HCT116 (cell line): ENCODE measurements at regions not wholly inside any gene's neighbourhood (a gene's known extent, or its start where the extent isn't known, plus 50 kb on each side); places are given as distances from the start of the nearest gene placed in this dataset.

ENCODE experiments used
- ATAC-seq: fragments of 200-7000 bp; cut with Tn5 transposase; 2 replicates; pipeline ENCODE4 v1.9.1; 2020; ENCODE audit warnings: mild to moderate bottlenecking, moderate library complexity
- BruUV-seq: library from RNA; stranded (reverse); fragments of 400-500 nt; replicated peaks from 2 replicates; lab custom pipeline; 2021; lab: Mats Ljungman, UMichigan
- CTCF ChIA-PET: fragments of 300-600 bp; sonication (Branson Sonifier 250); formaldehyde crosslinking; loops from one replicate; lab custom pipeline; 2021; ENCODE audit warnings: antibody characterized with exemption; lab: Charles Lee
- POLR2A ChIA-PET: fragments of 300-600, 350-600 bp; sonication (Branson Sonifier 250); formaldehyde crosslinking; loops from one replicate; lab custom pipeline; 2021; ENCODE audit warnings: antibody characterized with exemption; lab: Charles Lee
- RAD21 ChIA-PET, 2 experiments: fragments of 300-600 bp; sonication (Branson Sonifier 250); formaldehyde crosslinking; loops; one replicate each; lab custom pipeline; 2023; ENCODE audit warnings: low total read pairs in 2 of 2; ENCODE audit not compliant: uncharacterized antibody in 2 of 2, unreplicated experiment in 2 of 2, low non-redundant PET in 1 of 2; lab: Charles Lee
- DNase-seq: peaks from one replicate; pipeline ENCODE4 v3.0.0-alpha.2; 2010; ENCODE audit warnings: low read depth, low spot score
- H2AFZ ChIP-seq: fragments of 200-600 bp; shearing (Covaris generic), sonication (generic); 2 replicates; pipeline ENCODE4 v1.6.1; 2017; ENCODE audit warnings: low read depth, mixed run types, mixed read lengths, antibody characterized with exemption, low read length; ENCODE audit not compliant: poor library complexity, severe bottlenecking
- H3K27ac ChIP-seq: 2 replicates; pipeline ENCODE4 v1.5.1; 2012; ENCODE audit warnings: low read depth, low read length
- H3K27me3 ChIP-seq: fragments of 200-600 bp; sonication (generic); 2 replicates; pipeline ENCODE4 v1.6.1; 2016; ENCODE audit warnings: mixed run types, low read length, mixed read lengths; ENCODE audit not compliant: insufficient read depth
- H3K36me3 ChIP-seq, 2 experiments: fragments of 200-500 bp in 1 of 2; fragments of 200-600 bp in 1 of 2; sonication (Bioruptor generic) in 1 of 2; sonication (generic) in 1 of 2; 2 replicates each; pipeline versions ENCODE4 v1.5.1 to v1.6.1; 2014 to 2016; ENCODE audit warnings: low read length in 2 of 2, inconsistent platforms in 1 of 2, mixed read lengths in 1 of 2, mixed run types in 1 of 2; ENCODE audit not compliant: insufficient read depth in 2 of 2, control insufficient read depth in 1 of 2
- H3K4me1 ChIP-seq, 2 experiments: fragments of 200-600 bp in 1 of 2; sonication (generic) in 1 of 2; 2 replicates each; pipeline versions ENCODE4 v1.5.1 to v1.6.1; 2012 to 2017; ENCODE audit warnings: low read length in 2 of 2, inconsistent platforms in 1 of 2, mild to moderate bottlenecking in 1 of 2, mixed read lengths in 1 of 2, mixed run types in 1 of 2, moderate library complexity in 1 of 2; ENCODE audit not compliant: insufficient read depth in 2 of 2, control insufficient read depth in 1 of 2
- H3K4me2 ChIP-seq: fragments of 200-600 bp; sonication (generic); 2 replicates; pipeline ENCODE4 v1.6.1; 2017; ENCODE audit warnings: mixed run types, low read length, mixed read lengths
- H3K4me3 ChIP-seq, 2 experiments: fragments of 200-600 bp in 1 of 2; sonication (generic) in 1 of 2; replicated peaks in 1 of 2; 2 replicates each; pipeline ENCODE4 v1.5.1; 2011 to 2016; ENCODE audit warnings: low read length in 2 of 2, control low read depth in 1 of 2, low read depth in 1 of 2, mild to moderate bottlenecking in 1 of 2, mixed read lengths in 1 of 2, mixed run types in 1 of 2
- H3K79me2 ChIP-seq: fragments of 200-600 bp; sonication (generic); 2 replicates; pipeline ENCODE4 v1.6.1; 2017; ENCODE audit warnings: mild to moderate bottlenecking, mixed run types, low read length, moderate library complexity, mixed read lengths; ENCODE audit not compliant: insufficient read depth
- H3K9ac ChIP-seq: fragments of 200-600 bp; sonication (generic); 2 replicates; pipeline ENCODE4 v1.6.1; 2016; ENCODE audit warnings: low read length, mixed read lengths
- H3K9me2 ChIP-seq: fragments of 200-600 bp; sonication (generic), shearing (Covaris generic); 2 replicates; pipeline ENCODE4 v1.6.1; 2017; ENCODE audit warnings: mixed run types, mild to moderate bottlenecking, moderate library complexity; ENCODE audit not compliant: insufficient read depth
- H3K9me3 ChIP-seq, 2 experiments: fragments of 200-500 bp in 1 of 2; fragments of 200-600 bp in 1 of 2; sonication (Bioruptor generic) in 1 of 2; sonication (generic) in 1 of 2; 2 replicates each; pipeline ENCODE4 v1.6.1; 2014 to 2017; ENCODE audit warnings: low read length in 2 of 2, mixed read lengths in 2 of 2, inconsistent platforms in 1 of 2, low read depth in 1 of 2, mild to moderate bottlenecking in 1 of 2, mixed run types in 1 of 2, moderate library complexity in 1 of 2; ENCODE audit not compliant: control insufficient read depth in 1 of 2, insufficient read depth in 1 of 2
- H4K20me1 ChIP-seq: fragments of 200-600 bp; sonication (generic), shearing (Covaris generic); 2 replicates; pipeline ENCODE4 v1.6.1; 2017; ENCODE audit warnings: mixed run types, mild to moderate bottlenecking, moderate library complexity; ENCODE audit not compliant: insufficient read depth
- CBX3 ChIP-seq: IDR thresholded peaks from 2 replicates; pipeline ENCODE4 v1.6.1; 2012; ENCODE audit warnings: low read depth
- CEBPB ChIP-seq: IDR thresholded peaks from 2 replicates; pipeline ENCODE4 v1.6.1; 2012; ENCODE audit warnings: low read depth
- CTCF ChIP-seq, 3 experiments: fragments of 200-600 bp in 1 of 3; sonication (generic) in 1 of 3; IDR thresholded peaks in 2 of 3; conservative IDR thresholded peaks in 1 of 3; 2 replicates each; pipeline ENCODE4 v1.5.1; 2012 to 2017; ENCODE audit warnings: low read depth in 2 of 3, low read length in 2 of 3, antibody characterized with exemption in 1 of 3, borderline replicate concordance in 1 of 3, control low read depth in 1 of 3, mild to moderate bottlenecking in 1 of 3, mixed read lengths in 1 of 3, mixed run types in 1 of 3, moderate library complexity in 1 of 3; ENCODE audit not compliant: insufficient read depth in 1 of 3
- ELF1 ChIP-seq: IDR thresholded peaks from 2 replicates; pipeline ENCODE4 v1.6.1; 2012; ENCODE audit warnings: low read depth, borderline replicate concordance
- EZH2 ChIP-seq: fragments of 200-600 bp; sonication (generic); IDR thresholded peaks from 2 replicates; pipeline ENCODE4 v1.6.1; 2017; ENCODE audit warnings: antibody characterized with exemption, mixed run types
- EZH2phosphoT487 ChIP-seq: fragments of 200-600 bp; IDR thresholded peaks from 2 replicates; pipeline ENCODE4 v1.6.1; 2018; ENCODE audit warnings: antibody characterized with exemption, borderline replicate concordance
- JUND ChIP-seq: IDR thresholded peaks from 2 replicates; pipeline ENCODE4 v1.6.1; 2012
- MAX ChIP-seq: IDR thresholded peaks from 2 replicates; pipeline ENCODE4 v1.6.1; 2012
- POLR2A ChIP-seq: IDR thresholded peaks from 2 replicates; pipeline ENCODE4 v1.7.0; 2011; ENCODE audit warnings: borderline replicate concordance; ENCODE audit not compliant: insufficient read depth, insufficient read length; ENCODE audit errors: extremely low read depth
- RAD21 ChIP-seq: IDR thresholded peaks from 2 replicates; pipeline ENCODE4 v1.6.1; 2012; ENCODE audit warnings: low read depth, mild to moderate bottlenecking
- SIN3A ChIP-seq: IDR thresholded peaks from 2 replicates; pipeline ENCODE4 v1.6.1; 2012; ENCODE audit warnings: low read depth
- SRF ChIP-seq: IDR thresholded peaks from 2 replicates; pipeline ENCODE4 v1.6.1; 2012; ENCODE audit warnings: low read depth
- ZBTB33 ChIP-seq: IDR thresholded peaks from 2 replicates; pipeline ENCODE4 v1.6.1; 2011; ENCODE audit warnings: mild to moderate bottlenecking, low read length, moderate library complexity; ENCODE audit not compliant: insufficient replicate concordance; ENCODE audit errors: extremely low read depth
- ZFX ChIP-seq: fragments of 450-650 bp; IDR thresholded peaks from 2 replicates; pipeline ENCODE4 v1.6.1; 2017
- ZNF274 ChIP-seq: fragments of 200-500 bp; sonication (Bioruptor generic); IDR thresholded peaks from 2 replicates; pipeline ENCODE4 v1.6.1; 2014; ENCODE audit warnings: mild to moderate bottlenecking, low read depth, low read length, inconsistent platforms
- intact Hi-C: fragments of 100-400 bp; cut with micrococcal nuclease; formaldehyde crosslinking; loops from 2 replicates; pipeline ENCODE4 v1.10.0; 2022

- no peak overlapping the region for H3K4me3 ChIP-seq
- no peaks in the 10 kb centered on the region for H3K79me2 ChIP-seq
- no peaks in the 10 kb centered on the region for H3K9me3 ChIP-seq
- no peak overlapping the region for H3K9ac ChIP-seq
- intact Hi-C loops, result no loop called here
- CTCF ChIA-PET, result no interaction called here
- no peak for DNase-seq
- POLR2A ChIA-PET, result no interaction called here
- no peak overlapping the region for H2AFZ ChIP-seq
- TF ChIP-seq ZBTB33, result no peak
- no peak for TF ChIP-seq JUND
- TF ChIP-seq EZH2, result no peak
- TF ChIP-seq RAD21, result no peak
- TF ChIP-seq EZH2phosphoT487, result no peak
- TF ChIP-seq ELF1, result no peak
- no peak for TF ChIP-seq CBX3
- TF ChIP-seq POLR2A, result no peak
- no peak for TF ChIP-seq CEBPB
- TF ChIP-seq ZFX, result no peak
- no peak for TF ChIP-seq SIN3A
- TF ChIP-seq MAX, result no peak
- no peak for TF ChIP-seq ZNF274
- TF ChIP-seq CTCF (IDR thresholded peaks at IDR 0.05 in 2 of 3, conservative IDR thresholded peaks at IDR 0.05 in 1 of 3; ENCODE audit: borderline replicate concordance in 1 of 3, insufficient read depth in 1 of 3, low read depth in 2 of 3, low read length in 2 of 3), result no peak
- no peak for TF ChIP-seq SRF
- H4K20me1 ChIP-seq, result no peaks in the 10 kb centered on the region
- no peaks in the 10 kb centered on the region for H3K36me3 ChIP-seq
- no peaks in the 10 kb centered on the region for H3K9me2 ChIP-seq
- no peak overlapping the region for H3K4me2 ChIP-seq
- no peaks in the 10 kb centered on the region for H3K27me3 ChIP-seq
- H3K27ac ChIP-seq, result no peak overlapping the region
- no peak for ATAC-seq
- peaks cover 0 to 3% of the 10 kb centered on the region in 2 experiments; a peak in 1 of 4 replicates for H3K4me1 ChIP-seq
- BruUV-seq, result no TSS peak
- RAD21 ChIA-PET, result no interaction called here
These were observed 484.6 kb downstream of the VRK1 start for GRCh38 chr14:97281741-97282140.
